ENCODE measurements at regions not wholly inside any gene's neighbourhood (a gene's known extent, or its start where the extent isn't known, plus 50 kb on each side); places are given as distances from the start of the nearest gene placed in this dataset.
A peak's percentile ranks its signal among the peaks of the same experiment; 100 is the strongest.

GRCh38 chr13:22736084-22736767, 444.6 kb upstream of the SGCG start:
- H2AFZ ChIP-seq (ENCODE audit: low read length), result peak overlapping the region; percentile 71; the same call in 1 of the 2 replicates

More at GRCh38 chr13:22736084-22736767, 444.6 kb upstream of the SGCG start:
- H3K27ac ChIP-seq (ENCODE audit: low read depth, low read length), result no peak overlapping the region
- H4K91ac ChIP-seq (replicated peaks; ENCODE audit: insufficient read length, low read length), result no peak overlapping the region
- no peaks in the 10 kb centered on the region for H3K79me1 ChIP-seq (ENCODE audit: low read depth, low read length)
- no peak for TF ChIP-seq CREB1 (IDR thresholded peaks at IDR 0.05)
- TF ChIP-seq CTCF (IDR thresholded peaks at IDR 0.05; ENCODE audit: control extremely low read depth in 1 of 3, insufficient read depth in 1 of 3, low read depth in 1 of 3, low read length in 3 of 3), result 0 out of 4 replicates have a peak, but pooled peaks of 1 of the 3 experiments have one; percentile 2
- TF ChIP-seq RAD21 (IDR thresholded peaks at IDR 0.05 in 1 of 2, conservative IDR thresholded peaks at IDR 0.05 in 1 of 2; ENCODE audit: low read depth in 2 of 2, low read length in 2 of 2), result peak; percentile 17 to 34; a peak in 2 of 4 replicates
- no peak for TF ChIP-seq EGR1 (IDR thresholded peaks at IDR 0.05; ENCODE audit: borderline replicate concordance, low read depth, low read length)
- no peak for TF ChIP-seq YY1 (IDR thresholded peaks at IDR 0.05; ENCODE audit: low read depth, low read length)
- no peak overlapping the region for H4K8ac ChIP-seq (ENCODE audit: extremely low read depth, insufficient read depth, low read length)
- H2BK20ac ChIP-seq (ENCODE audit: low read length), result no peak overlapping the region
- no peak overlapping the region for H2BK5ac ChIP-seq (ENCODE audit: low read depth, low read length)
- H4K20me1 ChIP-seq (replicated peaks in 1 of 2; ENCODE audit: control insufficient read depth in 1 of 2, insufficient read depth in 2 of 2, low read length in 2 of 2), result no peaks in the 10 kb centered on the region
- H3K14ac ChIP-seq (ENCODE audit: insufficient read length), result no peak overlapping the region
- no peaks in the 10 kb centered on the region for H3K23me2 ChIP-seq (ENCODE audit: low read depth, low read length)
- no peaks in the 10 kb centered on the region for H3K79me2 ChIP-seq (ENCODE audit: control insufficient read depth in 1 of 2, insufficient read depth in 2 of 2, low read length in 2 of 2)
- H2BK12ac ChIP-seq (ENCODE audit: low read depth, low read length), result no peak overlapping the region
- no peaks in the 10 kb centered on the region for H3K27me3 ChIP-seq (replicated peaks in 1 of 4; ENCODE audit: control insufficient read depth in 3 of 4, extremely low read depth in 1 of 4, insufficient read depth in 3 of 4, low read length in 3 of 4)
- ChIA-PET POLR2A (ENCODE audit: partially characterized antibody) (no interaction called here), CTCF (ENCODE audit: partially characterized antibody) (interaction anchor here (0.8 to 3.3 kb wide), 9 partner anchors 14 to 1060 kb away, joined by 3 to 9 read pairs (median 4); no protein-coding TSS in a partner anchor)
- H3K18ac ChIP-seq (ENCODE audit: extremely low read depth, low read length), result no peak overlapping the region
- H3K36me3 ChIP-seq (ENCODE audit: control insufficient read depth in 2 of 4, insufficient read depth in 4 of 4, low read length in 3 of 4), result no peaks in the 10 kb centered on the region
- no peak overlapping the region for H3K56ac ChIP-seq (replicated peaks; ENCODE audit: insufficient read length, low read depth, low read length)
- H4K5ac ChIP-seq (ENCODE audit: insufficient read length, low read depth, low read length), result no peak overlapping the region
- no peak overlapping the region for H2BK120ac ChIP-seq (replicated peaks; ENCODE audit: low read depth, low read length)
- no peaks in the 10 kb centered on the region for H3K4me1 ChIP-seq (replicated peaks in 1 of 4; ENCODE audit: control insufficient read depth in 3 of 4, insufficient read depth in 4 of 4, low read length in 3 of 4)
- H3K23ac ChIP-seq (ENCODE audit: insufficient read length), result no peak overlapping the region
- no peak overlapping the region for H3K4me3 ChIP-seq (ENCODE audit: extremely low read depth in 1 of 4, insufficient read depth in 2 of 4, low read depth in 3 of 4, low read length in 4 of 4)
- no peak overlapping the region for H3K4me2 ChIP-seq (ENCODE audit: insufficient read depth in 1 of 2, low read depth in 2 of 2, low read length in 2 of 2)
- no peak overlapping the region for H2AK5ac ChIP-seq (ENCODE audit: low read depth, low read length)
- FAIRE-seq (no peak), DNase-seq (ENCODE audit: low read depth in 1 of 2, low spot score in 2 of 2) (no peak)
- H3K9ac ChIP-seq (replicated peaks in 1 of 4; ENCODE audit: extremely low read depth in 1 of 4, low read depth in 3 of 4, low read length in 3 of 4), result no peak overlapping the region
- H3K9me3 ChIP-seq (ENCODE audit: insufficient read depth in 2 of 2, low read depth in 1 of 2, low read length in 1 of 2), result no peaks in the 10 kb centered on the region
- no peak overlapping the region for H3K4ac ChIP-seq (replicated peaks; ENCODE audit: insufficient read length, low read depth, low read length)
- WGBS, 2 experiments (ENCODE audit: extremely low coverage in 1 of 2, insufficient coverage in 1 of 2, insufficient read length in 1 of 2, insufficient replicate concordance in 2 of 2, low coverage in 1 of 2, low lambda C conversion rate in 2 of 2, missing lambda C conversion rate in 1 of 2), result 84% methylated on average over 28 of the region's 28 CpGs; no CpG with 5 or more reads in 1 of the 2 experiments
- no peak overlapping the region for H2BK15ac ChIP-seq (ENCODE audit: low read length)
